ENCODE measurements at regions not wholly inside any gene's neighbourhood (a gene's known extent, or its start where the extent isn't known, plus 50 kb on each side); places are given as distances from the start of the nearest gene placed in this dataset.
"Not testable (repeated sequence)": the region's sequence is repeated elsewhere in the genome, so short reads cannot be mapped to it uniquely, and the experiment has no call there.

DNA sequence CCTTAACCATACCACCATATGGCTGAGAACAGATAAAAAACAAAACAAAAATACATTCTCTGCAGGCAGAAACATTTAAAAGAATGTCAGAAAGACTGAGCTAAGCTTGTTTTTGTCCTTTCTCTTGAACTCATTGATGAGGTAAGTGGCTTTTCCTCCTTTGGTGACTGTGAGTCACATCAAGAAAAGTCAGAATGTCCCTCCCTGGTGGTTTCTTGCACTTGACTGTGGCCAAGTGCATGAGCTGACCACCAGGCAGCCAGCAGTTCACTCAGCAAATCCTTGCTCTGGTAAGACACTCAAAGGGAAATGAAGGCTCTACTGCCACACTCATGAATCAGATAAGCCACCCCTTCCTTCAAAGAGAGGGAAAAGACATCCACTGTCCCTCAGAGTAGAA, 970.9 kb downstream of the TAF11L14 start:
- TF ChIP-seq ARNTL (CRISPR knock-in tag; IDR thresholded peaks at IDR 0.05; ENCODE audit: borderline replicate concordance, low read depth) = no peak
- no peak for TF ChIP-seq ZNF565 (CRISPR knock-in tag; conservative IDR thresholded peaks at IDR 0.05; ENCODE audit: low read depth)
- TF ChIP-seq CSRNP3 (CRISPR knock-in tag; IDR thresholded peaks at IDR 0.05) = no peak
- TF ChIP-seq PPARA (CRISPR knock-in tag; IDR thresholded peaks at IDR 0.05; ENCODE audit: borderline replicate concordance) = no peak
- TF ChIP-seq ZFP3 (CRISPR knock-in tag; IDR thresholded peaks at IDR 0.05) = no peak
- no peak for TF ChIP-seq ESRRG (CRISPR knock-in tag; IDR thresholded peaks at IDR 0.05)
- TF ChIP-seq ZNF70 (CRISPR knock-in tag; IDR thresholded peaks at IDR 0.05) = no peak
- no peak for TF ChIP-seq POU6F1 (CRISPR knock-in tag; IDR thresholded peaks at IDR 0.05; ENCODE audit: borderline replicate concordance, low read depth)
- no peak for TF ChIP-seq ZNF8 (CRISPR knock-in tag; IDR thresholded peaks at IDR 0.05)
- TF ChIP-seq TCF4 (CRISPR knock-in tag; IDR thresholded peaks at IDR 0.05; ENCODE audit: borderline replicate concordance) = no peak
- TF ChIP-seq ZFP30 (CRISPR knock-in tag; IDR thresholded peaks at IDR 0.05) = no peak
- no peak for TF ChIP-seq CSDC2 (CRISPR knock-in tag; IDR thresholded peaks at IDR 0.05)
- TF ChIP-seq TSHZ2 (CRISPR knock-in tag; IDR thresholded peaks at IDR 0.05) = no peak
- no peak for TF ChIP-seq PATZ1 (CRISPR knock-in tag; IDR thresholded peaks at IDR 0.05; ENCODE audit: borderline replicate concordance)
- TF ChIP-seq GLIS3 (CRISPR knock-in tag; IDR thresholded peaks at IDR 0.05) = no peak
- TF ChIP-seq OSR1 (CRISPR knock-in tag; IDR thresholded peaks at IDR 0.05) = no peak
- no peak for ATAC-seq

DNA sequence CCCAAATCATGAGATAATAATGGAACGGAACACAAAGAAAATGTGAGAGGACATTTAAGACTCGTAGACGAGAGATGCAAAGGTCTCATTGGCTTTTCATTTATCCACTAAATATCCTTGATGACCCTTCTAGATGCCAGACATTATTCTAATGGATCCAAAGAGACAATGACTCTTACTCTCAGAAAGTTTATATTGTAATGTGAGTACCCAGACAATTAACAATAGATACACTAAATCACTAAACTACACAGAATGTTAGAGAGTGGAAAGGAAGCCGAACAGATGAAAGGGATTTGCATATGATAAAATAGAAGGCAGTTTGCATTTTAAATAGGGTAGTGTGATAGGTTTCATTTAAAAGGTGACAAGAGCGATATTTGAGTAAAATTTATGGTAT, 973.3 kb downstream of the TAF11L14 start:
- TF ChIP-seq CSDC2 (CRISPR knock-in tag; IDR thresholded peaks at IDR 0.05) = no peak
- no peak for TF ChIP-seq TSHZ2 (CRISPR knock-in tag; IDR thresholded peaks at IDR 0.05)
- no peak for TF ChIP-seq PATZ1 (CRISPR knock-in tag; IDR thresholded peaks at IDR 0.05; ENCODE audit: borderline replicate concordance)
- no peak for TF ChIP-seq OSR1 (CRISPR knock-in tag; IDR thresholded peaks at IDR 0.05)
- TF ChIP-seq TCF4 (CRISPR knock-in tag; IDR thresholded peaks at IDR 0.05; ENCODE audit: borderline replicate concordance) = no peak
- TF ChIP-seq RARB (CRISPR knock-in tag; IDR thresholded peaks at IDR 0.05) = no peak
- TF ChIP-seq ZC3H10 (CRISPR knock-in tag; IDR thresholded peaks at IDR 0.05) = no peak
- TF ChIP-seq ESRRG (CRISPR knock-in tag; IDR thresholded peaks at IDR 0.05) = no peak
- no peak for ATAC-seq

DNA sequence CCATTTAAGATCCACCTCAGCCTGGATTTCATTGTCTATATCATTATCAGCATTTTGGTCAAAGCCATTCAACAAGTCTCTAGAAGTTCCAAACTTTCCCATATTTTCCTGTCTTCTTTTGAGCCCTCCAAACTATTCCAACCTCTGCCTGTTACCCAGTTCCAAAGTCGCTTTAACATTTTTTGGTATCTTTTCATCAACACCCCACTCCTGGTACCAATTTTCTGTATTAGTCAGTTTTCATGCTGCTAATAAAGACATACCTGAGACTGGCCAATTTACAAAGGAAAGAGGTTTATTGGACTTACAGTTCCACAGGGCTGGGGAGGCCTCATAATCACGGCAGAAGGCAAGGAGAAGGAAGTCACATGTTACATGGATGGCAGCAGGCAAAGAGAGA, 982.9 kb downstream of the TAF11L14 start:
- ATAC-seq = not testable (repeated sequence)
